ENCODE measurements at regions not wholly inside any gene's neighbourhood (a gene's known extent, or its start where the extent isn't known, plus 50 kb on each side); places are given as distances from the start of the nearest gene placed in this dataset.

DNA sequence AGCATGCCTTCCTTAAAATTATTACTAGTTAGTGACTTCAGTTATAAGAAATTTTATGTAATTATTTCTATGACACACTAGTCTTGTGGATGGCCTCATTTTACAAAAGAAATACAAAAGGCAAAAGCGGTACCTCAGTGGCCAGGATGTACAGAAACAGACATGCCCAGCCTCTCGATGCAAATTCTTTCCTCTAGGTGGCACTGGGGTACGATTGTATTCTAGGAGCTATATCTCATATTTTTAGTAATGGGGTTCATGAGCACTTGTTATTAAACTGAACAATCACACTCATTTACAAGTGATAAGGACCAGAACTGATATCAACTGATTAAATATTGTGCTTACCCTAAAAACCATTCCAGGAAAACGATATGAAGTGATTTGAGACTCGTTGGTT lies 59.8 kb downstream of the SOD2 start:
- TF ChIP-seq, protein P1, sequence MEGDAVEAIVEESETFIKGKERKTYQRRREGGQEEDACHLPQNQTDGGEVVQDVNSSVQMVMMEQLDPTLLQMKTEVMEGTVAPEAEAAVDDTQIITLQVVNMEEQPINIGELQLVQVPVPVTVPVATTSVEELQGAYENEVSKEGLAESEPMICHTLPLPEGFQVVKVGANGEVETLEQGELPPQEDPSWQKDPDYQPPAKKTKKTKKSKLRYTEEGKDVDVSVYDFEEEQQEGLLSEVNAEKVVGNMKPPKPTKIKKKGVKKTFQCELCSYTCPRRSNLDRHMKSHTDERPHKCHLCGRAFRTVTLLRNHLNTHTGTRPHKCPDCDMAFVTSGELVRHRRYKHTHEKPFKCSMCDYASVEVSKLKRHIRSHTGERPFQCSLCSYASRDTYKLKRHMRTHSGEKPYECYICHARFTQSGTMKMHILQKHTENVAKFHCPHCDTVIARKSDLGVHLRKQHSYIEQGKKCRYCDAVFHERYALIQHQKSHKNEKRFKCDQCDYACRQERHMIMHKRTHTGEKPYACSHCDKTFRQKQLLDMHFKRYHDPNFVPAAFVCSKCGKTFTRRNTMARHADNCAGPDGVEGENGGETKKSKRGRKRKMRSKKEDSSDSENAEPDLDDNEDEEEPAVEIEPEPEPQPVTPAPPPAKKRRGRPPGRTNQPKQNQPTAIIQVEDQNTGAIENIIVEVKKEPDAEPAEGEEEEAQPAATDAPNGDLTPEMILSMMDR (IDR thresholded peaks at IDR 0.05), result peak in 5 of 12 donors; percentile 9 to 34 (median 28)
- no peak for TF ChIP-seq POLR2A (IDR thresholded peaks at IDR 0.05)
